DND-41 (cell line): ENCODE measurements at regions not wholly inside any gene's neighbourhood (a gene's known extent, or its start where the extent isn't known, plus 50 kb on each side); places are given as distances from the start of the nearest gene placed in this dataset.
"Not testable (repeated sequence)": the region's sequence is repeated elsewhere in the genome, so short reads cannot be mapped to it uniquely, and the experiment has no call there.

Experiments
- ATAC-seq: fragments of 200-7000 bp; cut with Tn5 transposase; 3 replicates; pipeline ENCODE4 v1.9.1; 2021; ENCODE audit warnings: low read depth; ENCODE audit not compliant: insufficient read depth
- DNase-seq: peaks from one replicate; pipeline ENCODE4 v3.0.0-alpha.2; 2020
- H2AFZ ChIP-seq: 2 replicates; pipeline ENCODE4 v1.6.0; 2012; ENCODE audit warnings: low read depth, low read length
- H3K27ac ChIP-seq: 2 replicates; pipeline ENCODE4 v1.5.1; 2012; ENCODE audit warnings: low read length, inconsistent platforms
- H3K27me3 ChIP-seq: fragments of 200-600 bp; sonication (generic); 2 replicates; pipeline ENCODE4 v1.6.0; 2012; ENCODE audit warnings: low read length, mild to moderate bottlenecking, inconsistent platforms; ENCODE audit not compliant: insufficient read depth, poor library complexity
- H3K36me3 ChIP-seq: 2 replicates; pipeline ENCODE4 v1.5.1; 2012; ENCODE audit warnings: low read length, inconsistent platforms; ENCODE audit not compliant: insufficient read depth
- H3K4me1 ChIP-seq: 2 replicates; pipeline ENCODE4 v1.5.1; 2012; ENCODE audit warnings: mild to moderate bottlenecking, low read length; ENCODE audit not compliant: insufficient read depth
- H3K4me2 ChIP-seq: 2 replicates; pipeline ENCODE4 v1.6.0; 2012; ENCODE audit warnings: mild to moderate bottlenecking, moderate library complexity, low read length, inconsistent platforms; ENCODE audit not compliant: insufficient read depth
- H3K4me3 ChIP-seq, 2 experiments: fragments of 200-600 bp in 1 of 2; shearing (Covaris generic) in 1 of 2; 2 replicates each; pipeline ENCODE4 v1.5.1; 2012 to 2016; ENCODE audit warnings: inconsistent platforms in 2 of 2, low read length in 2 of 2, mild to moderate bottlenecking in 2 of 2, low read depth in 1 of 2, moderate library complexity in 1 of 2
- H3K79me2 ChIP-seq: 2 replicates; pipeline ENCODE4 v1.6.0; 2012; ENCODE audit warnings: low read length, inconsistent platforms; ENCODE audit not compliant: insufficient read depth
- H3K9ac ChIP-seq: 2 replicates; pipeline ENCODE4 v1.6.0; 2012; ENCODE audit warnings: low read depth, mild to moderate bottlenecking, inconsistent platforms, low read length, moderate library complexity
- H3K9me3 ChIP-seq: 2 replicates; pipeline ENCODE4 v1.5.1; 2012; ENCODE audit warnings: low read length, moderate library complexity, mild to moderate bottlenecking, inconsistent platforms; ENCODE audit not compliant: insufficient read depth, severe bottlenecking
- H4K20me1 ChIP-seq: 2 replicates; pipeline ENCODE4 v1.6.0; 2012; ENCODE audit warnings: low read length; ENCODE audit not compliant: insufficient read depth
- CTCF ChIP-seq: IDR thresholded peaks from 2 replicates; pipeline ENCODE4 v1.5.1; 2012; ENCODE audit warnings: borderline replicate concordance, low read length, moderate library complexity, mild to moderate bottlenecking; ENCODE audit not compliant: poor library complexity, severe bottlenecking; ENCODE audit errors: extremely low read depth
- EZH2 ChIP-seq: IDR thresholded peaks from 3 replicates; pipeline ENCODE4 v1.6.1; 2012; ENCODE audit warnings: borderline replicate concordance, low read depth, mild to moderate bottlenecking, moderate library complexity, low read length, inconsistent platforms; ENCODE audit not compliant: severe bottlenecking

GRCh38 chr4:155062948-155063347 lies 145.5 kb upstream of the NPY2R start:
- no peak overlapping the region for H3K9ac ChIP-seq
- no peaks in the 10 kb centered on the region for H3K79me2 ChIP-seq
- H3K27me3 ChIP-seq, result no peaks in the 10 kb centered on the region
- no peak for ATAC-seq
- no peak overlapping the region for H3K27ac ChIP-seq
- no peaks in the 10 kb centered on the region for H4K20me1 ChIP-seq
- TF ChIP-seq CTCF, result no peak
- TF ChIP-seq EZH2, result no peak
- no peak overlapping the region for H2AFZ ChIP-seq
- H3K4me3 ChIP-seq, result no peak overlapping the region
- no peaks in the 10 kb centered on the region for H3K36me3 ChIP-seq
- no peaks in the 10 kb centered on the region for H3K4me1 ChIP-seq
- DNase-seq, result no peak
- no peak overlapping the region for H3K4me2 ChIP-seq
- H3K9me3 ChIP-seq, result no peaks in the 10 kb centered on the region

GRCh38 chr4:155064934-155065333 lies 143.5 kb upstream of the NPY2R start:
- not testable (repeated sequence) for H3K36me3 ChIP-seq, H3K79me2 ChIP-seq, H3K4me1 ChIP-seq, DNase-seq, H3K27ac ChIP-seq, ATAC-seq, H3K9ac ChIP-seq, H2AFZ ChIP-seq, H3K4me2 ChIP-seq, H3K27me3 ChIP-seq, H4K20me1 ChIP-seq, H3K9me3 ChIP-seq, H3K4me3 ChIP-seq

GRCh38 chr4:155066871-155067270 lies 141.6 kb upstream of the NPY2R start:
- Histone ChIP-seq H3K4me2 (no peak overlapping the region), H3K27ac (no peak overlapping the region), H3K27me3 (no peaks in the 10 kb centered on the region), H2AFZ (no peak overlapping the region), H3K9ac (no peak overlapping the region), H3K36me3 (no peaks in the 10 kb centered on the region), H4K20me1 (no peaks in the 10 kb centered on the region), H3K9me3 (no peaks in the 10 kb centered on the region), H3K79me2 (no peaks in the 10 kb centered on the region), H3K4me3 (no peak overlapping the region), H3K4me1 (no peaks in the 10 kb centered on the region)
- no peak for DNase-seq
- ATAC-seq, result no peak
- TF ChIP-seq EZH2 (no peak), CTCF (no peak)

- Histone ChIP-seq H3K4me1 (no peaks in the 10 kb centered on the region), H2AFZ (no peak overlapping the region), H3K9me3 (no peaks in the 10 kb centered on the region), H3K27me3 (no peaks in the 10 kb centered on the region), H3K4me3 (no peak overlapping the region), H3K36me3 (no peaks in the 10 kb centered on the region), H4K20me1 (no peaks in the 10 kb centered on the region), H3K4me2 (no peak overlapping the region), H3K9ac (no peak overlapping the region), H3K79me2 (no peaks in the 10 kb centered on the region), H3K27ac (no peak overlapping the region)
- ATAC-seq, result no peak
- TF ChIP-seq CTCF (no peak), EZH2 (no peak)
- no peak for DNase-seq
Observed at GRCh38 chr4:155071962-155072361, 136.5 kb upstream of the NPY2R start.
